Tongue (tissue), 1 donor: ENCODE measurements at regions not wholly inside any gene's neighbourhood (a gene's known extent, or its start where the extent isn't known, plus 50 kb on each side); places are given as distances from the start of the nearest gene placed in this dataset.
A peak's percentile ranks its signal among the peaks of the same experiment; 100 is the strongest.
"Not testable (repeated sequence)": the region's sequence is repeated elsewhere in the genome, so short reads cannot be mapped to it uniquely, and the experiment has no call there.

Experiments
- DNase-seq: peaks from one replicate; pipeline ENCODE4 v3.0.0-alpha.2; 2015

DNA sequence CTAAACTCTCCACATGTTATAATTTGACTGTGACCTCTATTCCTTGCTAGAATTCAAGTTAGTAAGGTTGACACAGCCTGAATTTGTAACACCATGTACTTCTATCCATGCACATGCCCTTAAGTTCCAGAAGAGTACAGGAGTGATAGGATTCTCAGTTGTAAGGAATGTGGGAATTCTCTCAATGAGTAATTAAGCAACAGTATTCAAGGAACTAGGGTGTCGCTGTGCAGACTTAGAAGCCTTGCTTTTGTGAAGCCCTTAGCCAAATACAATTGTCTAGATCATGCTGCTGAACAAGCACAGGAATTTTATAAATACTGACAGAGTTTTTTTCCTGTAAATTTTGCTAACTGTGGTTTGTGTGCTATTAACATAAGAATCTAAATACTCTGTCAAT lies 276.3 kb upstream of the PTBP2 start:
- DNase-seq: no peak

- peak; percentile 81 for DNase-seq
Measured at GRCh38 chr1:96464066-96464465, 257.5 kb upstream of the PTBP2 start.

DNA sequence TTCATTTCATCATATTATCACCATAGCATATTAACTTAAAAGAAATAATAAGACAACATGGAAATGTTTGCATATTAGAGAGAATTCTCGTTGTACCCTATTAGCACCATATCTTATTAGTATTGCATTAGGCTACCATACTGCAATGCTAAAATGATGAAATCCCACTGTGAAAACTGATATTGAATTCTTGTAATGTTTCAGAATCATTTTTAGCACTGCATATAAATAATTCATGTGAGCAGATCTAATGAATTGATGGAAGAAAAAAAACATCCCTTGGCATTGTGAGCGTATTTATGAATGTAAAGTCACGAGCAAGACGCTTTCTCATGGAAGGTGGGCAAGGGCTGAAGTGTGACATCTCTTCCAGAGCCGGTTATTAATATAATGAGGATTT lies 257.1 kb upstream of the PTBP2 start:
- no peak for DNase-seq

GRCh38 chr1:96464991-96465390 lies 256.6 kb upstream of the PTBP2 start:
- no peak for DNase-seq

- peak; percentile 18 for DNase-seq
Measured at GRCh38 chr1:96465441-96465840, 256.1 kb upstream of the PTBP2 start.

DNA sequence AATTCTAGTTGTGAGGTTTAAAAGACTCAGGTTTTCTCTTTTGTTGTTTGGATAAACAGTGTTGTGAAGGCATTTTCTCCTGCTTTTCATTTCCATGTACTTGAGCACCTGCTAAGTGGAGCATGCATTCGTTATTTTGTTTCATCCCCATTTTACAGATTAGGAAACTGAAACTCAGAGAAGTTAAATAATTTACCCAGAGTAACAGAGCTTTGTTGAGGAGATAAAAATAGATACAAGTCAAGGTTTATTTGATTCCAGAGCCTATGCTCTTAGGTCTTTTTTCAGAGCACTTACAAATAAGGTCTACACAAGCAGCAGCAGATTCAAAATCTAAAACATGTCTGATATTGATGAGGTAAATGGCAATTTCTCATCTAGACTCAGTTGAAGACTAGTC lies 254.7 kb upstream of the PTBP2 start:
- DNase-seq: no peak

GRCh38 chr1:96469726-96470125 lies 251.9 kb upstream of the PTBP2 start:
- not testable (repeated sequence) for DNase-seq

GRCh38 chr1:96472471-96472870 lies 249.1 kb upstream of the PTBP2 start:
- DNase-seq: no peak

GRCh38 chr1:96473791-96474434 lies 247.7 kb upstream of the PTBP2 start:
- no peak for DNase-seq

- no peak for DNase-seq
Measured at GRCh38 chr1:96474985-96475743, 246.4 kb upstream of the PTBP2 start.

DNA sequence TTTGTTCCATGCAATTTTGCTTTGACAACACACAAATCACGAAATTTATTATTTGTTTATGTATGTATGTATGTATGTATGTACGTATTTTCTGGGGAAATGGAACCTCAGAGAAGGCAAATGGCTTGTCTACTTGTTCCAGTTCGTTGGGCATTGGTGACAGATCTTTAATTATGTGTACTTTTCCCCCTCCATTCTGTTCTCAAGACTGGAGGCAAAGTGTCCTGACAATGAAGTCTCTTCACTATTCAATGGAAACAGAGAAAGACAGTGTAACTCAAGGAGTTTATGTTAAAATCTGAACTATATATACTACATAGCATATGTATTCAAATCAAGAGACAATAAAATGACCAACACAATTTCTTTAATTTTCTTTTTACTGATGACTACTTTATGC lies 245.7 kb upstream of the PTBP2 start:
- DNase-seq: no peak

DNA sequence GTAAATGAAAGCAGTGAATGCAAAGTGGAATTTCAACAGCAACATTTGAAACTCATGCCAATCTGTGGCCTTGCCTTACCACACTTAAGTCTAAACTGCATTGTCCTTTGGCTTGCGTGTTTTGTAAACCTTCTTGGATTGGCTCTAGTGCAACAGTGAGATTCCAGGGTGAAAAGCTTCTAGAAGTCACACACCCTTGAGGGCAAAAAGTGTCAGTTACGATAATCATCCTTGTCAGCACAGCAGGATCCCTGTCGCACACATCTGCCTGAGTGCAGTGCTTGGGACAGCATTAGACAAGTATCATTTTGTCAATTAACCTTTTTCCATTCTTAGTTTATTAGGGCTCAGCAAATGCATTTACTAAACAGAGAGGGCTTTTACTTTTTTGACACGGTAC lies 243.4 kb upstream of the PTBP2 start:
- DNase-seq: no peak

- no peak for DNase-seq
Measured at GRCh38 chr1:96481409-96481808, 240.2 kb upstream of the PTBP2 start.

GRCh38 chr1:96482616-96483015 lies 239.0 kb upstream of the PTBP2 start:
- DNase-seq: no peak

DNA sequence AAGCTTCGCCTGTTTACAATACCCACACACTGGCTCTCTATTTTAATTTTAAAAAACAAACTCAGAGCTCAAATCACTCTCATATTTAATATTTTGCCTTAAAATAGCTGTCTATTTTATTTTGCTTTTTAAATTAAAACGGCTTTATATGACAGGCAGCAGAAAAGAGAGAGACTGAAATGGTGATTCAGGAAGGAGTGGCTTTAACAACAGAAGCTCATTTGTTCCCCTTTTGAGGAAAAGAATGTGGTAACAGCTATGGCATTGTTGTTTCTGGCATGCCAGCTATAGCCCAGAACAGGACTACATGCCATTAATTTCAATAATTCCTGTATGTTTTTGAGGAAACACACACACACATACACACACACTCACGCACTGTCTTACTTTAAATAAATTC lies 234.2 kb upstream of the PTBP2 start:
- DNase-seq: no peak

DNA sequence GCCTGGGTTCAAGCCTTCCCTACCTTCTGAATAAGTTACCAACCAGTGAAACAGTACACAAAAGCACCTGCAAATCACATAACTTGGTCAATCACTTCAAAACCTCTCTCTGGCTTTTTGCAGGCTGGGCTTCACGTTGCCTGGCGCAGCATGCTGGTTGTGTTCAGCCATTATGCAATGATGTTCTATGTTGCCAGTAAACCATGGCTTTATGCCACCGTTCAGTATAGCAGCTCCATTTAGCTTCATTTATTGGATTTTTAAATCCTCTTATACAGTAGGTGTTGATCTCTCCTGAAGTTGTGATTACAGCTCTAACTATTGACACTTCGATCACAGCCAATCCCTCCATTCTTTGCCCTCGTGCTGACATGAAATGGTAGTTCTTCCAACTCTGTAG lies 233.6 kb upstream of the PTBP2 start:
- DNase-seq: no peak

DNA sequence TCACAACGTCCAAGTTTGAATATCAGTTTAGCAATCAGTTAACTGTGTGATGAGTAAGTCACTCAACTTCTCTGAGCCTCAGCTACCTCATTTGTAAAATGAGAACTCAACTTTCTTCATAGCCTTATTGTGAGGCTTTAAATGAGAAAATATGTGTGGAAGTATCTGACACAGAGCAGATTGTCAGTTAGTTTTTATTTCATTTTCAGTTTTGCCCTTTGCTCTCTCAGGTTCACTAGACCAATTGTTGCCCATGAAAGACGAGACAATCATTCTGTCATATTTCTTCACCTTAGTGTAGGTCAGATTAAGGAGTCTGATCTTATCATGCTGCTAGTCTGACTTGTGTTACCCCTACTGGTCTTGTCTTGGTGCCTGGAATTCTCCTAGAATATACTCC lies 232.8 kb upstream of the PTBP2 start:
- DNase-seq: no peak

- peak; percentile 11 for DNase-seq
Measured at GRCh38 chr1:96492236-96492635, 229.3 kb upstream of the PTBP2 start.

- peak; percentile 15 for DNase-seq
Measured at GRCh38 chr1:96498744-96499340, 222.7 kb upstream of the PTBP2 start.

GRCh38 chr1:96508233-96508632 lies 213.4 kb upstream of the PTBP2 start:
- no peak for DNase-seq

- DNase-seq: no peak
Measured at GRCh38 chr1:96509339-96509738, 212.2 kb upstream of the PTBP2 start.

DNA sequence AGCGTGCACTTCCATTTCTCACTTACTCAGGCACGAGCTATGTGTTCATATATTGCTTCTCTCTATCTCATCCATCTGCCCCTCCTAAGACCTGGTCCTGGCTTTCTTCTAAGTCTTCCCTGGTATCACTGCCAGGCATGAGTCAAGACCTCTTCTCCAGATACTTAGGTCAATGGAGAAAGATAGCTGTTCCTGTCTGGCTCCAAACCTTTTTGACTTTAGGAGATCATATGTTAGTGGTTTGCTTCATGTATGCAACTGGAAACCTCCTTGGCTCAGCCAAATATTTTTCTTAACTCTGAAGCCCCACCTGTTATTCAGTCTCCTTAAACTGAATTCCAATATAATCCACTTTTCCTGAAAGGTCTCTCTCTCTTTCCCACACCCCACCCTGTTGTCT lies 211.6 kb upstream of the PTBP2 start:
- DNase-seq: peak; percentile 13

- DNase-seq: no peak
Measured at GRCh38 chr1:96510391-96510790, 211.2 kb upstream of the PTBP2 start.

DNA sequence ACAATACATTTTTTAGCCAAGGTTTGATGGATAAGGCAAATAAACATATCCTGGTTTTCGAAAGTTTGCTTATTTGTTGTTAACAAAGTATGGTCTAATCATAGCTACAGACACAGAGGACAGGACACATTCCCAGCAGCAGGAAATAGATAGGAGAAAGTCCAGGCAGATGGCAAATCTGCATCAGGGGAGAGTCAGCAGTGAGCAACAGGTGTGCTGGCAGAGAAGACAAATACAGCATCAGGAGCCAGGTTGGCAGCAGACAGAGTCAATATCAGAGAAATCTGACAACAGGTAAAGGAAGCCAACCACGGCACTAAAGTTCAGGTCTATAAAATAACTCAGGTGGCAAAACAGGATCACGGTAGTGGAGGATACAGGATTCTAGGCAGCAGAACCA lies 210.7 kb upstream of the PTBP2 start:
- no peak for DNase-seq
